Neural cell (in vitro differentiated cells): ENCODE measurements at regions not wholly inside any gene's neighbourhood (a gene's known extent, or its start where the extent isn't known, plus 50 kb on each side); places are given as distances from the start of the nearest gene placed in this dataset.
"Not testable (repeated sequence)": the region's sequence is repeated elsewhere in the genome, so short reads cannot be mapped to it uniquely, and the experiment has no call there.

Experiments used
- H2AFZ ChIP-seq: fragments of 200-600, 300-800 bp; sonication (generic), shearing (Covaris generic); 2 replicates; pipeline ENCODE4 v1.6.0; 2014; ENCODE audit warnings: low read depth, mild to moderate bottlenecking, antibody characterized with exemption, low read length, moderate library complexity
- H3F3A ChIP-seq: fragments of 200-600 bp; shearing (Covaris generic); 2 replicates; pipeline ENCODE4 v1.6.1; 2016; ENCODE audit warnings: mild to moderate bottlenecking, moderate library complexity, mixed read lengths, antibody characterized with exemption, low read length; ENCODE audit not compliant: insufficient read depth, poor library complexity, severe bottlenecking
- H3K27ac ChIP-seq: fragments of 200-600, 300-800 bp; sonication (generic), shearing (Covaris generic); 2 replicates; pipeline ENCODE4 v1.5.1; 2014; ENCODE audit warnings: mild to moderate bottlenecking, low read length, moderate library complexity
- H3K27me3 ChIP-seq: fragments of 300-800, 200-600 bp; sonication (generic), shearing (Covaris generic); 2 replicates; pipeline ENCODE4 v1.6.0; 2014; ENCODE audit warnings: mild to moderate bottlenecking, low read depth, low read length, moderate library complexity; ENCODE audit not compliant: insufficient read depth
- H3K36me3 ChIP-seq: fragments of 300-800, 200-600 bp; sonication (generic), shearing (Covaris generic); 2 replicates; pipeline ENCODE4 v1.5.1; 2014; ENCODE audit warnings: mild to moderate bottlenecking, antibody characterized with exemption, low read length, moderate library complexity; ENCODE audit not compliant: insufficient read depth
- H3K4me2 ChIP-seq: fragments of 300-800, 200-600 bp; sonication (generic), shearing (Covaris generic); 2 replicates; pipeline ENCODE4 v1.6.0; 2014; ENCODE audit warnings: mild to moderate bottlenecking, low read length
- H3K4me3 ChIP-seq: fragments of 300-800, 200-600 bp; sonication (generic), shearing (Covaris generic); 2 replicates; pipeline ENCODE4 v1.5.1; 2014; ENCODE audit warnings: mild to moderate bottlenecking, low read length, moderate library complexity
- H3K79me2 ChIP-seq: fragments of 200-600 bp; shearing (Covaris generic); replicated peaks from 2 replicates; pipeline ENCODE4 v1.6.0; 2014; ENCODE audit warnings: mild to moderate bottlenecking, low read length, moderate library complexity; ENCODE audit not compliant: insufficient read depth
- H3K9ac ChIP-seq: fragments of 300-800, 200-600 bp; sonication (generic), shearing (Covaris generic); 2 replicates; pipeline ENCODE4 v1.6.1; 2016; ENCODE audit warnings: mild to moderate bottlenecking, low read length, mixed read lengths
- H3K9me2 ChIP-seq: fragments of 200-600 bp; shearing (Covaris generic); 2 replicates; pipeline ENCODE4 v1.6.1; 2016; ENCODE audit warnings: mild to moderate bottlenecking, low read length, mixed read lengths; ENCODE audit not compliant: insufficient read depth
- H3K9me3 ChIP-seq: fragments of 200-600, 300-800 bp; sonication (generic), shearing (Covaris generic); 2 replicates; pipeline ENCODE4 v1.6.1; 2016; ENCODE audit warnings: mild to moderate bottlenecking, mixed run types, low read length, moderate library complexity, mixed read lengths
- H4K20me1 ChIP-seq: fragments of 200-600 bp; shearing (Covaris generic); 2 replicates; pipeline ENCODE4 v1.6.1; 2016; ENCODE audit warnings: mild to moderate bottlenecking, mixed run types; ENCODE audit not compliant: insufficient read depth
- EP300 ChIP-seq: fragments of 450-650 bp; conservative IDR thresholded peaks from 2 replicates; pipeline ENCODE4 v1.6.1; 2014; ENCODE audit warnings: antibody characterized with exemption, mild to moderate bottlenecking, moderate library complexity; ENCODE audit not compliant: poor library complexity, severe bottlenecking
- EZH2 ChIP-seq: fragments of 200-600, 300-800 bp; shearing (Covaris generic), sonication (generic); IDR thresholded peaks from 2 replicates; pipeline ENCODE4 v1.6.1; 2014; ENCODE audit warnings: antibody characterized with exemption, low read length, borderline replicate concordance, mild to moderate bottlenecking; ENCODE audit not compliant: insufficient read depth, poor library complexity, severe bottlenecking
- MXI1 ChIP-seq: fragments of 450-650 bp; conservative IDR thresholded peaks from 2 replicates; pipeline ENCODE4 v1.6.1; 2014; ENCODE audit warnings: antibody characterized with exemption, mild to moderate bottlenecking; ENCODE audit not compliant: poor library complexity, severe bottlenecking
- POLR2AphosphoS5 ChIP-seq: IDR thresholded peaks from 2 replicates; pipeline ENCODE4 v1.6.1; 2012
- RAD21 ChIP-seq: fragments of 450-650 bp; conservative IDR thresholded peaks from 2 replicates; pipeline ENCODE4 v1.6.1; 2014; ENCODE audit warnings: antibody characterized with exemption, mild to moderate bottlenecking, moderate library complexity
- SMC3 ChIP-seq: fragments of 450-650 bp; conservative IDR thresholded peaks from 2 replicates; pipeline ENCODE4 v1.6.1; 2014; ENCODE audit warnings: antibody characterized with exemption, mild to moderate bottlenecking, moderate library complexity; ENCODE audit not compliant: poor library complexity
- TAF1 ChIP-seq: IDR thresholded peaks from 2 replicates; pipeline ENCODE4 v1.6.1; 2012; ENCODE audit warnings: low read depth
- TF ChIP-seq, protein P1 (sequence below): IDR thresholded peaks from 2 replicates; pipeline ENCODE4 v1.6.1; 2012; ENCODE audit warnings: borderline replicate concordance
- TF ChIP-seq, protein P2 (sequence below): fragments of 450-650 bp; IDR thresholded peaks from 2 replicates; pipeline ENCODE4 v1.5.1; 2014; ENCODE audit warnings: antibody characterized with exemption, mild to moderate bottlenecking, moderate library complexity; ENCODE audit not compliant: poor library complexity, severe bottlenecking

DNA sequence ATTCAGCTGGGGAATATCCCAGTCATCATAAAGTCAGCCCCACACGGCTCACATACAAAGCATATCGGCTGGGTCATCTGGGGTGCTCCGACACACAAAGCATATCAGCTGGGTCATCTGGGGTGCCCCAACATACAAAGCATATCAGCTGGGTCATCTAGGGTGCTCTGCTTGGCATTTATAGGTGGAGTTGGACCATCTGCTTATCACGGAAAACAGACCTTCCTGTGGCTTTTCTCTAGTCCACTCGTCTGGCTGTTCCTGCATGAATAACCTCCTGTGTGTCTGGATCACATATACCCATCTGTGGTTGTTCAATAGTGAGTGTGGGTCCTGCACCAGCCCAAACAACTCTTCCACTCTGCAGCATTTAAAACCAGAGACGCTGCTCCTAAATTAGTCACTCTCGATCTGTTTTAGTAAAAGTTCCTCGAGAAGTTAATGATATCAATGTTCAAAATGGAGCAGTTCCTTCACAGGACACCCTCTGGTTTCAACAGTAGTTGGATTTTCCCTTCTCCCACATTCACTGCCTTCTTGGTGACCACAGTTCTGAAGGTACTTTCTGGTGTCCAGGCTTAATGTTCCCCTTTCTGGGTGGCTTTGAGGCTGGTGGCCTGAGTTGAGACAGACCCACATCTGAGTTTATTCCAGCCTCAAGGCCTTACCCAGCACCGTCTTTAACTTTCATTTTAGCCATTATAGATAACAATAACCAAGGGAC lies 70.0 kb upstream of the FRG1 start:
- TF ChIP-seq, protein P1, sequence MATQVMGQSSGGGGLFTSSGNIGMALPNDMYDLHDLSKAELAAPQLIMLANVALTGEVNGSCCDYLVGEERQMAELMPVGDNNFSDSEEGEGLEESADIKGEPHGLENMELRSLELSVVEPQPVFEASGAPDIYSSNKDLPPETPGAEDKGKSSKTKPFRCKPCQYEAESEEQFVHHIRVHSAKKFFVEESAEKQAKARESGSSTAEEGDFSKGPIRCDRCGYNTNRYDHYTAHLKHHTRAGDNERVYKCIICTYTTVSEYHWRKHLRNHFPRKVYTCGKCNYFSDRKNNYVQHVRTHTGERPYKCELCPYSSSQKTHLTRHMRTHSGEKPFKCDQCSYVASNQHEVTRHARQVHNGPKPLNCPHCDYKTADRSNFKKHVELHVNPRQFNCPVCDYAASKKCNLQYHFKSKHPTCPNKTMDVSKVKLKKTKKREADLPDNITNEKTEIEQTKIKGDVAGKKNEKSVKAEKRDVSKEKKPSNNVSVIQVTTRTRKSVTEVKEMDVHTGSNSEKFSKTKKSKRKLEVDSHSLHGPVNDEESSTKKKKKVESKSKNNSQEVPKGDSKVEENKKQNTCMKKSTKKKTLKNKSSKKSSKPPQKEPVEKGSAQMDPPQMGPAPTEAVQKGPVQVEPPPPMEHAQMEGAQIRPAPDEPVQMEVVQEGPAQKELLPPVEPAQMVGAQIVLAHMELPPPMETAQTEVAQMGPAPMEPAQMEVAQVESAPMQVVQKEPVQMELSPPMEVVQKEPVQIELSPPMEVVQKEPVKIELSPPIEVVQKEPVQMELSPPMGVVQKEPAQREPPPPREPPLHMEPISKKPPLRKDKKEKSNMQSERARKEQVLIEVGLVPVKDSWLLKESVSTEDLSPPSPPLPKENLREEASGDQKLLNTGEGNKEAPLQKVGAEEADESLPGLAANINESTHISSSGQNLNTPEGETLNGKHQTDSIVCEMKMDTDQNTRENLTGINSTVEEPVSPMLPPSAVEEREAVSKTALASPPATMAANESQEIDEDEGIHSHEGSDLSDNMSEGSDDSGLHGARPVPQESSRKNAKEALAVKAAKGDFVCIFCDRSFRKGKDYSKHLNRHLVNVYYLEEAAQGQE = no peak
- TF ChIP-seq EP300 = no peak
- TF ChIP-seq RAD21 = no peak
- TF ChIP-seq MXI1 = no peak
- no peak for TF ChIP-seq SMC3
- no peak for TF ChIP-seq EZH2
- TF ChIP-seq, protein P2, sequence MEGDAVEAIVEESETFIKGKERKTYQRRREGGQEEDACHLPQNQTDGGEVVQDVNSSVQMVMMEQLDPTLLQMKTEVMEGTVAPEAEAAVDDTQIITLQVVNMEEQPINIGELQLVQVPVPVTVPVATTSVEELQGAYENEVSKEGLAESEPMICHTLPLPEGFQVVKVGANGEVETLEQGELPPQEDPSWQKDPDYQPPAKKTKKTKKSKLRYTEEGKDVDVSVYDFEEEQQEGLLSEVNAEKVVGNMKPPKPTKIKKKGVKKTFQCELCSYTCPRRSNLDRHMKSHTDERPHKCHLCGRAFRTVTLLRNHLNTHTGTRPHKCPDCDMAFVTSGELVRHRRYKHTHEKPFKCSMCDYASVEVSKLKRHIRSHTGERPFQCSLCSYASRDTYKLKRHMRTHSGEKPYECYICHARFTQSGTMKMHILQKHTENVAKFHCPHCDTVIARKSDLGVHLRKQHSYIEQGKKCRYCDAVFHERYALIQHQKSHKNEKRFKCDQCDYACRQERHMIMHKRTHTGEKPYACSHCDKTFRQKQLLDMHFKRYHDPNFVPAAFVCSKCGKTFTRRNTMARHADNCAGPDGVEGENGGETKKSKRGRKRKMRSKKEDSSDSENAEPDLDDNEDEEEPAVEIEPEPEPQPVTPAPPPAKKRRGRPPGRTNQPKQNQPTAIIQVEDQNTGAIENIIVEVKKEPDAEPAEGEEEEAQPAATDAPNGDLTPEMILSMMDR = no peak
- no peak for TF ChIP-seq TAF1
- TF ChIP-seq POLR2AphosphoS5 = no peak
- Histone ChIP-seq H3K9me3 (no peaks in the 10 kb centered on the region), H3K4me2 (no peak overlapping the region), H4K20me1 (no peaks in the 10 kb centered on the region), H3K4me3 (no peak overlapping the region), H3K9me2 (no peaks in the 10 kb centered on the region), H3K27me3 (no peaks in the 10 kb centered on the region), H3K9ac (no peak overlapping the region), H3K27ac (no peak overlapping the region), H3K36me3 (no peaks in the 10 kb centered on the region), H2AFZ (no peak overlapping the region), H3F3A (no peaks in the 10 kb centered on the region), H3K79me2 (no peaks in the 10 kb centered on the region)

GRCh38 chr4:189874591-189874990 lies 66.1 kb upstream of the FRG1 start:
- H2AFZ ChIP-seq = no peak overlapping the region
- TF ChIP-seq POLR2AphosphoS5 = no peak
- TF ChIP-seq, protein P1 = no peak
- TF ChIP-seq SMC3 = no peak
- no peak for TF ChIP-seq EZH2
- TF ChIP-seq, protein P2 = no peak
- no peak for TF ChIP-seq RAD21
- no peak for TF ChIP-seq TAF1
- TF ChIP-seq MXI1 = no peak
- no peak for TF ChIP-seq EP300

DNA sequence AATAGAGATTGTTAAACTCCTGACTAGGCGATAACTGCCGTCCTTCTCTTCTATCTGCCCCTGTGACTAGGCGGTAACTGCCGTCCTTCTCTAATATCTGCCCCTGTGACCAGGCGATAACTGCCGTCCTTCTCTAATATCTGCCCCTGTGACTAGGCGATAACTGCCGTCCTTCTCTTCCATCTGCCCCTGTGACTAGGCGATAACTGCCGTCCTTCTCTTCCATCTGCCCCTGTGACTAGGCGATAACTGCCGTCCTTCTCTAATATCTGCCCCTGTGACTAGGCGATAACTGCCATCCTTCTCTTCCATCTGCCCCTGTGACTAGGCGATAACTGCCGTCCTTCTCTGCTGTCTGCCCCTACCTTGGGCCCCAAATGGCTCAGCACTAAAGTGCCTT lies 59.5 kb upstream of the FRG1 start:
- not testable (repeated sequence) for H3K79me2 ChIP-seq, H3K27ac ChIP-seq, H3K4me2 ChIP-seq, H2AFZ ChIP-seq, H3K9me3 ChIP-seq, H3K9ac ChIP-seq, H4K20me1 ChIP-seq, H3K27me3 ChIP-seq, H3K36me3 ChIP-seq, H3K4me3 ChIP-seq, H3K9me2 ChIP-seq, H3F3A ChIP-seq

More at GRCh38 chr4:189874591-189874990, 66.1 kb upstream of the FRG1 start:
- Histone ChIP-seq H3F3A (no peaks in the 10 kb centered on the region), H3K36me3 (no peaks in the 10 kb centered on the region), H3K9me3 (no peaks in the 10 kb centered on the region), H3K4me3 (no peak overlapping the region), H3K27ac (no peak overlapping the region), H3K9me2 (no peaks in the 10 kb centered on the region), H3K27me3 (no peaks in the 10 kb centered on the region), H3K4me2 (no peak overlapping the region), H3K79me2 (no peaks in the 10 kb centered on the region), H4K20me1 (no peaks in the 10 kb centered on the region), H3K9ac (no peak overlapping the region)
